IMR-90 (cell line): ENCODE measurements at regions not wholly inside any gene's neighbourhood (a gene's known extent, or its start where the extent isn't known, plus 50 kb on each side); places are given as distances from the start of the nearest gene placed in this dataset.

ENCODE experiments used
- ATAC-seq: fragments of 200-7000 bp; cut with Tn5 transposase; 2 replicates; pipeline ENCODE4 v1.9.1; 2020; ENCODE audit warnings: low read depth, mild to moderate bottlenecking, moderate library complexity
- BruUV-seq: library from RNA; stranded (reverse); fragments of 400-500 nt; replicated peaks from 2 replicates; lab custom pipeline; 2021; lab: Mats Ljungman, UMichigan
- CTCF ChIA-PET: fragments of 300-600 bp; formaldehyde crosslinking; extraction: SDS; loops from one replicate; lab custom pipeline; 2021; ENCODE audit warnings: antibody characterized with exemption; lab: Yijun Ruan, JAX
- POLR2A ChIA-PET: fragments of 300-600 bp; sonication (Branson Sonifier 250); formaldehyde crosslinking; loops from one replicate; lab custom pipeline; 2022; ENCODE audit warnings: antibody characterized with exemption; ENCODE audit not compliant: unreplicated experiment; lab: Charles Lee
- DNase-seq: peaks from one replicate; pipeline ENCODE4 v3.0.0; 2013
- H2AFZ ChIP-seq: replicated peaks from 2 replicates; pipeline ENCODE3; 2013; ENCODE audit warnings: low read length, mild to moderate bottlenecking; ENCODE audit not compliant: poor library complexity
- H2AK5ac ChIP-seq: 2 replicates; pipeline ENCODE4 v1.6.1; 2013; ENCODE audit warnings: low read depth, low read length, inconsistent platforms
- H2AK9ac ChIP-seq: replicated peaks from 2 replicates; pipeline ENCODE3; 2013; ENCODE audit warnings: mild to moderate bottlenecking, low read depth, low read length, moderate library complexity; ENCODE audit not compliant: poor library complexity
- H2BK120ac ChIP-seq: 2 replicates; pipeline ENCODE4 v1.6.1; 2013; ENCODE audit warnings: low read depth, low read length, inconsistent platforms
- H2BK15ac ChIP-seq: 3 replicates; pipeline ENCODE4 v1.6.1; 2013; ENCODE audit warnings: low read depth, low read length, inconsistent platforms
- H2BK20ac ChIP-seq: 2 replicates; pipeline ENCODE4 v1.6.1; 2013; ENCODE audit warnings: low read depth, mild to moderate bottlenecking, inconsistent platforms, low read length, moderate library complexity
- H2BK5ac ChIP-seq: 2 replicates; pipeline ENCODE4 v1.6.1; 2013; ENCODE audit warnings: mild to moderate bottlenecking, low read depth, low read length, inconsistent platforms; ENCODE audit not compliant: poor library complexity, severe bottlenecking
- H3K14ac ChIP-seq: replicated peaks from 2 replicates; pipeline ENCODE4 v1.6.1; 2013; ENCODE audit warnings: low read depth, low read length, inconsistent platforms
- H3K18ac ChIP-seq: 2 replicates; pipeline ENCODE4 v1.6.1; 2013; ENCODE audit warnings: low read depth, low read length, control low read depth
- H3K23ac ChIP-seq: 2 replicates; pipeline ENCODE4 v1.6.1; 2013; ENCODE audit warnings: low read depth, low read length, inconsistent platforms
- H3K27ac ChIP-seq: 2 replicates; pipeline ENCODE4 v1.5.1; 2013; ENCODE audit warnings: mild to moderate bottlenecking, control low read depth, low read length; ENCODE audit not compliant: insufficient read depth
- H3K27me3 ChIP-seq: 2 replicates; pipeline ENCODE4 v1.6.1; 2013; ENCODE audit warnings: low read length; ENCODE audit not compliant: control insufficient read depth, insufficient read depth
- H3K36me3 ChIP-seq: 2 replicates; pipeline ENCODE4 v1.6.1; 2013; ENCODE audit warnings: low read length, mixed read lengths; ENCODE audit not compliant: control insufficient read depth, insufficient read depth
- H3K4ac ChIP-seq: 2 replicates; pipeline ENCODE4 v1.6.1; 2013; ENCODE audit warnings: low read depth, low read length, inconsistent platforms
- H3K4me1 ChIP-seq: 2 replicates; pipeline ENCODE4 v1.6.1; 2013; ENCODE audit warnings: low read length, mixed read lengths; ENCODE audit not compliant: control insufficient read depth, insufficient read depth
- H3K4me2 ChIP-seq: 2 replicates; pipeline ENCODE4 v1.6.1; 2013; ENCODE audit warnings: low read depth, mild to moderate bottlenecking, control low read depth, low read length, moderate library complexity
- H3K4me3 ChIP-seq: 2 replicates; pipeline ENCODE4 v1.5.1; 2013; ENCODE audit warnings: low read depth, mild to moderate bottlenecking, control low read depth, low read length, moderate library complexity; ENCODE audit not compliant: insufficient read depth
- H3K56ac ChIP-seq: 2 replicates; pipeline ENCODE4 v1.6.1; 2013; ENCODE audit warnings: low read length, inconsistent platforms; ENCODE audit not compliant: insufficient read depth; ENCODE audit errors: extremely low read depth
- H3K79me1 ChIP-seq, 2 experiments: 2 replicates each; pipeline ENCODE4 v1.6.1; 2013; ENCODE audit warnings: low read length in 2 of 2, inconsistent platforms in 1 of 2, low read depth in 1 of 2
- H3K9ac ChIP-seq: 2 replicates; pipeline ENCODE4 v1.6.1; 2013; ENCODE audit warnings: low read depth, low read length, control low read depth
- H3K9me1 ChIP-seq: 2 replicates; pipeline ENCODE4 v1.6.1; 2013; ENCODE audit warnings: low read length, inconsistent platforms; ENCODE audit not compliant: insufficient read depth
- H3K9me3 ChIP-seq: 2 replicates; pipeline ENCODE4 v1.6.1; 2013; ENCODE audit warnings: low read length; ENCODE audit not compliant: control insufficient read depth, insufficient read depth
- H4K20me1 ChIP-seq: 2 replicates; pipeline ENCODE4 v1.6.1; 2013; ENCODE audit warnings: low read length, inconsistent platforms; ENCODE audit not compliant: insufficient read depth
- H4K5ac ChIP-seq: 2 replicates; pipeline ENCODE4 v1.6.1; 2013; ENCODE audit warnings: mild to moderate bottlenecking, low read depth, low read length, control low read depth
- H4K8ac ChIP-seq, 2 experiments: 2 replicates each; pipeline ENCODE4 v1.6.1; 2013; ENCODE audit warnings: low read depth in 2 of 2, low read length in 2 of 2, control low read depth in 1 of 2, inconsistent platforms in 1 of 2
- H4K91ac ChIP-seq: 2 replicates; pipeline ENCODE4 v1.6.1; 2013; ENCODE audit warnings: low read depth, low read length, inconsistent platforms; ENCODE audit not compliant: insufficient read depth
- BHLHE40 ChIP-seq: fragments of 150-350 bp; IDR thresholded peaks from 2 replicates; pipeline ENCODE4 v1.6.1; 2016; ENCODE audit warnings: mild to moderate bottlenecking, low read depth, low read length
- CEBPB ChIP-seq: IDR thresholded peaks from 2 replicates; pipeline ENCODE4 v1.6.1; 2012; ENCODE audit warnings: low read depth, low read length, improper control_type of control experiment
- CTCF ChIP-seq: conservative IDR thresholded peaks from 2 replicates; pipeline ENCODE4 v1.5.1; 2012; ENCODE audit warnings: mild to moderate bottlenecking, low read depth, low read length, improper control_type of control experiment
- ELK1 ChIP-seq: fragments of 150-350 bp; IDR thresholded peaks from 2 replicates; pipeline ENCODE4 v1.6.1; 2016; ENCODE audit warnings: low read depth, mild to moderate bottlenecking, low read length, moderate library complexity, borderline replicate concordance
- FOS ChIP-seq: fragments of 150-350 bp; IDR thresholded peaks from 2 replicates; pipeline ENCODE4 v1.6.1; 2016; ENCODE audit warnings: low read depth, low read length
- MXI1 ChIP-seq: IDR thresholded peaks from 2 replicates; pipeline ENCODE4 v1.6.1; 2012; ENCODE audit warnings: low read depth, mild to moderate bottlenecking, low read length, moderate library complexity, borderline replicate concordance
- POLR2A ChIP-seq: IDR thresholded peaks from 2 replicates; pipeline ENCODE4 v1.6.1; 2012; ENCODE audit warnings: mild to moderate bottlenecking, low read depth, low read length
- SMC3 ChIP-seq: fragments of 150-350 bp; IDR thresholded peaks from 2 replicates; pipeline ENCODE4 v1.6.1; 2016; ENCODE audit warnings: low read depth, mild to moderate bottlenecking, antibody characterized with exemption, low read length, moderate library complexity
- USF2 ChIP-seq: fragments of 150-350 bp; IDR thresholded peaks from 2 replicates; pipeline ENCODE4 v1.6.1; 2017; ENCODE audit warnings: mild to moderate bottlenecking, antibody characterized with exemption, low read length, low read depth
- WGBS, 2 experiments: methylation state at CpG; one replicate each; pipeline versions ENCODE4 v1.1.5 to v1.1.7; 2013; ENCODE audit warnings: missing lambda C conversion rate in 2 of 2; ENCODE audit not compliant: insufficient read length in 1 of 2; ENCODE audit errors: extremely low coverage in 2 of 2; 5-methylcytosine and 5-hydroxymethylcytosine counted together
- dilution Hi-C: fragments of 300-500 bp; cut with HindIII; formaldehyde crosslinking; loops from one replicate; pipeline ENCODE4 v1.14.3; 2018; ENCODE audit warnings: low sequenced_read_pairs; ENCODE audit not compliant: unreplicated experiment
- in situ Hi-C: fragments of 300-500 bp; cut with MboI; formaldehyde crosslinking; loops from 3 replicates; pipeline ENCODE4 v1.14.3; 2019; ENCODE audit warnings: low sequenced_read_pairs, inconsistent platforms, mixed read lengths
- intact Hi-C: fragments of 100-400 bp; cut with micrococcal nuclease; formaldehyde crosslinking; loops from 2 replicates; pipeline ENCODE4 v1.10.0; 2022

GRCh38 chr21:35533893-35534292 is 484.8 kb upstream of the RUNX1 start:
- no peak overlapping the region for H3K4ac ChIP-seq
- H3K9me3 ChIP-seq = 0 out of 2 replicates have a peak, but pooled peaks cover 4% of the 10 kb centered on the region
- no peak overlapping the region for H3K27ac ChIP-seq
- in situ Hi-C loops (no loop called here), intact Hi-C loops (no loop called here), dilution Hi-C loops (no loop called here)
- no peak overlapping the region for H2BK120ac ChIP-seq
- no peaks in the 10 kb centered on the region for H3K79me1 ChIP-seq
- H3K9me1 ChIP-seq = peaks cover 2% of the 10 kb centered on the region; the same call in 1 of the 2 replicates
- H3K23ac ChIP-seq = no peak overlapping the region
- no peak overlapping the region for H3K9ac ChIP-seq
- no peaks in the 10 kb centered on the region for H3K27me3 ChIP-seq
- H4K91ac ChIP-seq = no peak overlapping the region
- H3K14ac ChIP-seq = no peak overlapping the region
- no peak overlapping the region for H3K4me2 ChIP-seq
- H4K8ac ChIP-seq = no peak overlapping the region
- H4K5ac ChIP-seq = no peak overlapping the region
- no peak overlapping the region for H3K18ac ChIP-seq
- no peak overlapping the region for H3K4me3 ChIP-seq
- TF ChIP-seq CEBPB (no peak), SMC3 (no peak), ELK1 (no peak), POLR2A (no peak), CTCF (no peak), BHLHE40 (no peak), USF2 (no peak), MXI1 (no peak), FOS (no peak)
- POLR2A ChIA-PET = no interaction called here
- H4K20me1 ChIP-seq = no peaks in the 10 kb centered on the region
- H3K36me3 ChIP-seq = no peaks in the 10 kb centered on the region
- no TSS peak for BruUV-seq
- no peak overlapping the region for H2BK5ac ChIP-seq
- DNase-seq (no peak), ATAC-seq (no peak)
- no peak overlapping the region for H3K56ac ChIP-seq
- CTCF ChIA-PET = no interaction called here
- no peak overlapping the region for H2AK5ac ChIP-seq
- no peak overlapping the region for H2BK15ac ChIP-seq
- H3K4me1 ChIP-seq = no peaks in the 10 kb centered on the region; the same call in 1 of the 2 replicates
- H2AFZ ChIP-seq = no peak overlapping the region
- no CpG with 5 or more reads among the region's 2 CpGs for WGBS, 2 experiments
- no peak overlapping the region for H2AK9ac ChIP-seq
- H2BK20ac ChIP-seq = no peak overlapping the region
